RWPE2 (cell line): ENCODE measurements at regions not wholly inside any gene's neighbourhood (a gene's known extent, or its start where the extent isn't known, plus 50 kb on each side); places are given as distances from the start of the nearest gene placed in this dataset.

Experiments
- ATAC-seq: fragments of 200-7000 bp; cut with Tn5 transposase; 3 replicates; pipeline ENCODE4 v1.9.1; 2021; ENCODE audit warnings: low read depth
- DNase-seq: peaks from one replicate; pipeline ENCODE4 v3.0.0-alpha.2; 2020; ENCODE audit warnings: low spot score
- H3K27ac ChIP-seq: fragments of 450-650 bp; 2 replicates; pipeline ENCODE4 v1.5.1; 2017; ENCODE audit warnings: mild to moderate bottlenecking; ENCODE audit not compliant: poor library complexity, severe bottlenecking
- H3K27me3 ChIP-seq: fragments of 250-450 bp; sonication (Bioruptor Pico); 2 replicates; pipeline ENCODE4 v1.5.1; 2021; ENCODE audit warnings: mild to moderate bottlenecking, moderate library complexity; ENCODE audit not compliant: insufficient read depth, poor library complexity, severe bottlenecking
- H3K36me3 ChIP-seq: fragments of 250-450 bp; sonication (Bioruptor Pico); 2 replicates; pipeline ENCODE4 v1.5.1; 2020; ENCODE audit warnings: low read depth, mild to moderate bottlenecking, moderate library complexity
- H3K4me1 ChIP-seq: fragments of 250-450 bp; sonication (Bioruptor Pico); 2 replicates; pipeline ENCODE4 v1.5.1; 2021; ENCODE audit warnings: mild to moderate bottlenecking, moderate library complexity; ENCODE audit not compliant: insufficient read depth, poor library complexity, severe bottlenecking
- H3K4me3 ChIP-seq: fragments of 250-450 bp; sonication (Bioruptor Pico); 2 replicates; pipeline ENCODE4 v1.5.1; 2021; ENCODE audit warnings: mild to moderate bottlenecking, moderate library complexity; ENCODE audit not compliant: severe bottlenecking
- H3K9me3 ChIP-seq: fragments of 250-450 bp; sonication (Bioruptor Pico); 2 replicates; pipeline ENCODE4 v1.5.1; 2021; ENCODE audit warnings: mild to moderate bottlenecking, moderate library complexity; ENCODE audit not compliant: severe bottlenecking
- CTCF ChIP-seq: fragments of 450-650 bp; IDR thresholded peaks from one replicate; pipeline ENCODE4 v1.5.1; 2017; ENCODE audit warnings: mild to moderate bottlenecking, moderate library complexity; ENCODE audit not compliant: poor library complexity, severe bottlenecking

- ATAC-seq, result no peak
- no peak overlapping the region for H3K27ac ChIP-seq
- H3K36me3 ChIP-seq, result no peaks in the 10 kb centered on the region
- no peaks in the 10 kb centered on the region for H3K27me3 ChIP-seq
- H3K4me3 ChIP-seq, result no peak overlapping the region
- no peak for TF ChIP-seq CTCF
- no peak for DNase-seq
- no peaks in the 10 kb centered on the region for H3K4me1 ChIP-seq
- H3K9me3 ChIP-seq, result no peaks in the 10 kb centered on the region
Measured at GRCh38 chr5:98401656-98402055, 371.8 kb upstream of the RGMB start.

- Histone ChIP-seq H3K27ac (no peak overlapping the region), H3K27me3 (no peaks in the 10 kb centered on the region), H3K4me1 (no peaks in the 10 kb centered on the region), H3K36me3 (no peaks in the 10 kb centered on the region), H3K4me3 (no peak overlapping the region), H3K9me3 (no peaks in the 10 kb centered on the region)
- no peak for TF ChIP-seq CTCF
- no peak for DNase-seq
- ATAC-seq, result peak; percentile 66; the same call in 2 of the 3 replicates
Measured at GRCh38 chr5:98402130-98402529, 371.3 kb upstream of the RGMB start.

- H3K4me1 ChIP-seq, result no peaks in the 10 kb centered on the region
- no peak for ATAC-seq
- no peaks in the 10 kb centered on the region for H3K9me3 ChIP-seq
- TF ChIP-seq CTCF, result no peak
- H3K4me3 ChIP-seq, result no peak overlapping the region
- no peak for DNase-seq
- H3K36me3 ChIP-seq, result no peaks in the 10 kb centered on the region
- H3K27me3 ChIP-seq, result no peaks in the 10 kb centered on the region
- H3K27ac ChIP-seq, result no peak overlapping the region
Measured at GRCh38 chr5:98403131-98403530, 370.3 kb upstream of the RGMB start.

GRCh38 chr5:98414938-98415337 lies 358.5 kb upstream of the RGMB start:
- H3K9me3 ChIP-seq, result peaks cover 6% of the 10 kb centered on the region
- TF ChIP-seq CTCF, result no peak
- peak overlapping the region; percentile 97 for H3K27ac ChIP-seq
- no peak overlapping the region for H3K4me3 ChIP-seq
- ATAC-seq (peak; percentile 95), DNase-seq (peak; percentile 56)
- no peaks in the 10 kb centered on the region for H3K27me3 ChIP-seq
- H3K36me3 ChIP-seq, result no peaks in the 10 kb centered on the region
- peaks cover 30% of the 10 kb centered on the region for H3K4me1 ChIP-seq

GRCh38 chr5:98415663-98416062 lies 357.8 kb upstream of the RGMB start:
- DNase-seq (no peak), ATAC-seq (no peak)
- Histone ChIP-seq H3K4me3 (no peak overlapping the region), H3K27ac (peak overlapping the region; percentile 97), H3K36me3 (no peaks in the 10 kb centered on the region), H3K27me3 (no peaks in the 10 kb centered on the region), H3K9me3 (peaks cover 6% of the 10 kb centered on the region), H3K4me1 (peaks cover 30% of the 10 kb centered on the region)
- TF ChIP-seq CTCF, result no peak
